ENCODE measurements at regions not wholly inside any gene's neighbourhood (a gene's known extent, or its start where the extent isn't known, plus 50 kb on each side); places are given as distances from the start of the nearest gene placed in this dataset.

DNA sequence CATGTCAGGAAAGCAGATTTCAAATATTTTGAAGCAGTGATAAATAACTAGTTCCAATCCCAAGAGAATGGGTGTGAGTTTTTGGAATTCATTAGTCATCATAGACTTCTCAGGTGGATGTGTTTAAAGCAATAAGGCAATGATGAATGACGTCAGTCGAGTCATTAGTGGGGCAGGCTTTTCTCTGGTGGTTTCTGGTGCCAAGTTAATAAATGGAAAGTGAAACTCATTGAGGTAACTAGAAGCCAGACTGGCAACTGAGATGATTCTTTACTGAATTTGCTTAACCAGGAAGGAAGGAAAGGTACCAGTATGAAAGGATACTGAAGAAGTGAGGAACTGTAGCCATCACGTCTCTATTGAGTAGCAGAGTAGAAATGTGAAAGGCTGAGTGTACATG is 311.0 kb downstream of the GPAM start:
- H3K4me3 ChIP-seq (ENCODE audit: low read depth, low read length) = no peak overlapping the region
- TF ChIP-seq, protein P1, sequence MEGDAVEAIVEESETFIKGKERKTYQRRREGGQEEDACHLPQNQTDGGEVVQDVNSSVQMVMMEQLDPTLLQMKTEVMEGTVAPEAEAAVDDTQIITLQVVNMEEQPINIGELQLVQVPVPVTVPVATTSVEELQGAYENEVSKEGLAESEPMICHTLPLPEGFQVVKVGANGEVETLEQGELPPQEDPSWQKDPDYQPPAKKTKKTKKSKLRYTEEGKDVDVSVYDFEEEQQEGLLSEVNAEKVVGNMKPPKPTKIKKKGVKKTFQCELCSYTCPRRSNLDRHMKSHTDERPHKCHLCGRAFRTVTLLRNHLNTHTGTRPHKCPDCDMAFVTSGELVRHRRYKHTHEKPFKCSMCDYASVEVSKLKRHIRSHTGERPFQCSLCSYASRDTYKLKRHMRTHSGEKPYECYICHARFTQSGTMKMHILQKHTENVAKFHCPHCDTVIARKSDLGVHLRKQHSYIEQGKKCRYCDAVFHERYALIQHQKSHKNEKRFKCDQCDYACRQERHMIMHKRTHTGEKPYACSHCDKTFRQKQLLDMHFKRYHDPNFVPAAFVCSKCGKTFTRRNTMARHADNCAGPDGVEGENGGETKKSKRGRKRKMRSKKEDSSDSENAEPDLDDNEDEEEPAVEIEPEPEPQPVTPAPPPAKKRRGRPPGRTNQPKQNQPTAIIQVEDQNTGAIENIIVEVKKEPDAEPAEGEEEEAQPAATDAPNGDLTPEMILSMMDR (IDR thresholded peaks at IDR 0.05; ENCODE audit: low read depth, low read length) = no peak

DNA sequence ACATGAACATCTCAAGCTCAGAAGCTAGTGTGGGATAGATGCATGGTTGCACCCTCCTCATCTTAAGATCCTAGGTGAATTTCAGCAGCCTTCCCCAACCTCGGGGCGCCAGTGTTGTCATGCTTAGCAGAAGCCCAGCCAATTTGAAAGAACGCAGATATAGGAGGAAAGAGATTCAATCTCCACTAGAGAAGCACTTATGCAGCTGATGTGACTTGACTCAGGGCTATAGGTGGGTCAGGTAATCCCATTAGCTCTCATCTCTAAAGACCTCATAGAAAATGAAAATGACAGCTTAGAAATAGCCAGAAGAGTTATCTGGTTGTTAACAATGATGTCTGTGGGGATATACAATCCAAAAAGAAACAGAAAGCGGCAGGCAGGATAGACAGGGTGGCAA is 310.5 kb downstream of the GPAM start:
- TF ChIP-seq, protein P1 (IDR thresholded peaks at IDR 0.05; ENCODE audit: low read depth, low read length) = no peak
- no peak overlapping the region for H3K4me3 ChIP-seq (ENCODE audit: low read depth, low read length)

DNA sequence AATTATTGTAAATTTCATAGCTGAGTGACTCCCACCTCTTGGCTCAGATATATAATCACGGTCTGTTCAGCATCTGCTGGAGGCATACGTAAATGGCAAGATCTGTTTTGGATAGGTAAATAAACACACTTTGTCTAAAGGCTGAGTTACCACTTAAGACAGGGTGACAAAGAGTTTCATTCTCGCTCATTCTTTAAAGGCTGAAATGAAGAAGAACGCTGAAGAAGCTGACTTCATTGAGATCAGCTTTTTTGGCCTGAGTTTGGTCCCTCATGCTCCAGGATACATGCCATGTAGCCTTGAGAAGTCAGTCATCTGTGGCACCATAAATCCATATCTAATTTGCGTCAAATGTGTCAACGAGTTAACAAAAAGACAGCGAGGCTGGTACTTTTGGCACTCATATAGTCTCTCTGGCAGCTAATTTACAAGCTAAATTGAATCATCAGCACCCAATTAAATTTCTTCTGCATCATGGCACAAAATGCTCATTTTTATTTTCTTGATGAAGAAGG is 309.9 kb downstream of the GPAM start:
- TF ChIP-seq, protein P1 (IDR thresholded peaks at IDR 0.05; ENCODE audit: low read depth, low read length) = no peak
- H3K4me3 ChIP-seq (ENCODE audit: low read depth, low read length) = no peak overlapping the region

DNA sequence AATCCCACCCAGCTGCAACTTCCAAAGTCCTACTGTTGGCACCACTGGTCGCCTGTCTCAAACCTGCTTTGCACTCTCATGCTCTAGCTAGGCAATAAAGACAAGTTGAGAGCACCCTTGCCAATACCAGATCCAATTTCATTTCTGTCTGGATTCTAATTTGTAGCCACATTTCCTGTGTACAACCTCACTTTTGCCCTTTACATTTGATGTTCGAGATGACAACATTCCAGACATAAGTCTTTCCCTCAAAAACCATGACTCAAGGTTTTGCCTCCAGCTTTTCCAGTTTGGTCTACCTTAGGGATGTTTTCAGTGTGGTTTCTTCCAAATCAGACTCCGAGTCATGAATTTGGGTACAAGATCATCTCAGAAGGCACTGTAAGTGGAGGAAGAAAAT is 309.0 kb downstream of the GPAM start:
- H3K4me3 ChIP-seq (ENCODE audit: low read depth, low read length) = no peak overlapping the region
- TF ChIP-seq, protein P1 (IDR thresholded peaks at IDR 0.05; ENCODE audit: low read depth, low read length) = no peak

DNA sequence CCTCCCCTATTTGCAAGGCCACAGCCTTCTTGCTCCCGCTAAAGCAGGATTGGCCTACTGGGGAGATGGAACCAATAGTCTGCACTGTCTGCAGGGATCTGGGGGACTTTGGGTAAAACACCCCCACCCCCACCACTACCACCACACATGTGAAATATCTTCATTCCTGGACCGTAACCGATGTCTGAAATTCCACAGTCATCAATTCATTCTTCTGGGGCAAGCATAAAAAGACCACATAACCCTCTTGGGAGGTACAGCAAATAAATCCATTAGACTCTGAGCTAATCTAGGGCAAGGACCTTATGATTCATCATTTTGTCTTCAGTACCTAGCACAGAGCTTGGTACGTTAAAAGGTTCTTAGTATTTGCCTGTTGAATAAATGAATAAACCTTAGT is 307.8 kb downstream of the GPAM start:
- H3K4me3 ChIP-seq (ENCODE audit: low read depth, low read length) = no peak overlapping the region
- TF ChIP-seq, protein P1 (IDR thresholded peaks at IDR 0.05; ENCODE audit: low read depth, low read length) = no peak

DNA sequence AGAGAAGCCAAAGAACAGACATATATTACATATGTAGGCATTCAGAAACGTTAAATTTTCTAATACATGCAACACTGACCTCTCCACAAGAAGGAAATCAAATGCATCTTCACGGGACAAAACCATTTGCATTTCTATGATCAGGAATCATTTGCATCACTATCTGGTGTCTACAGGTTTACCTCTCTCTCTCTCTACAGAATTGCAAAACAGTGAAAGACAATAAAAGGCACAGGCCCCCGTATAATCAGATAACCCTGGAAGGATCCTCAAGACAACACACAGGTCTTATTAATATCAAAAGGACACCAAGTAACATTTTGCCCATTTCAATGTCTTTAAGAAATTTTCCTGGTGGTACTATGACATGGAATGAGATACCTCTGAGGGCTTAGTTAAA is 306.3 kb downstream of the GPAM start:
- H3K4me3 ChIP-seq (ENCODE audit: low read depth, low read length) = no peak overlapping the region
- TF ChIP-seq, protein P1 (IDR thresholded peaks at IDR 0.05; ENCODE audit: low read depth, low read length) = no peak

DNA sequence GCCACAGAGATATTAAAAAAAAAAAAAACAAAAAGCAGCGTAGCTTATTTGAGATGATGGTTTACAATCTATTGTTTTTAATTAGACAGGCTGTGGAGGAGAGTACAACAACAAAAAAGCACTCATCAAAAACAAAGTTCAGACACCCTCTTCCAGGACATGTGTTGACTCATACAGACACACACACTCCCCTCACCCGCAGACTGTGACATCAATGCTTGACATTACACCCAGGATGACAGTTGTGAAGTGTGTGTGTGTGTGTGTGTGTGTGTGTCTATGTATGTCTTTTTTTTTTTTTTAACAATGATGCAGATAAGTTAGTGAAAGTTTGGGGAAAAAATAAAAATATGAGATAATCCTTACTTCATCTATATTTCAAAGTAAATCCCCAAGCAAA is 303.6 kb downstream of the GPAM start:
- TF ChIP-seq, protein P1 (IDR thresholded peaks at IDR 0.05; ENCODE audit: low read depth, low read length) = no peak
- no peak overlapping the region for H3K4me3 ChIP-seq (ENCODE audit: low read depth, low read length)

Data from WI38 (cell line).